Osteoblast (primary cell): ENCODE measurements at regions not wholly inside any gene's neighbourhood (a gene's known extent, or its start where the extent isn't known, plus 50 kb on each side); places are given as distances from the start of the nearest gene placed in this dataset.

ENCODE experiments used
- DNase-seq: peaks from one replicate; pipeline ENCODE4 v3.0.0; 2011; ENCODE audit warnings: low spot score, mixed read lengths; ENCODE audit not compliant: insufficient read length; ENCODE audit errors: missing footprints
- H2AFZ ChIP-seq: 2 replicates; pipeline ENCODE4 v1.6.0; 2011; ENCODE audit warnings: mild to moderate bottlenecking, low read length
- H3K27ac ChIP-seq: 2 replicates; pipeline ENCODE4 v1.5.1; 2011; ENCODE audit warnings: mild to moderate bottlenecking, low read depth, low read length, moderate library complexity
- H3K27me3 ChIP-seq: 2 replicates; pipeline ENCODE4 v1.6.0; 2012; ENCODE audit warnings: mild to moderate bottlenecking, control low read depth, inconsistent platforms, low read length, moderate library complexity; ENCODE audit not compliant: insufficient read depth
- H3K36me3 ChIP-seq: 2 replicates; pipeline ENCODE4 v1.5.1; 2011; ENCODE audit warnings: mild to moderate bottlenecking, low read length, control low read depth, moderate library complexity; ENCODE audit not compliant: insufficient read depth
- H3K4me1 ChIP-seq: 2 replicates; pipeline ENCODE4 v1.5.1; 2011; ENCODE audit warnings: mild to moderate bottlenecking, low read length, control low read depth, moderate library complexity; ENCODE audit not compliant: insufficient read depth
- H3K4me2 ChIP-seq: 2 replicates; pipeline ENCODE4 v1.6.0; 2011; ENCODE audit warnings: mild to moderate bottlenecking, low read length; ENCODE audit not compliant: insufficient read depth
- H3K4me3 ChIP-seq: fragments of 200-600 bp; sonication (generic); 3 replicates; pipeline ENCODE4 v1.5.1; 2012; ENCODE audit warnings: mild to moderate bottlenecking, low read length, inconsistent platforms; ENCODE audit not compliant: insufficient read depth
- H3K79me2 ChIP-seq: 2 replicates; pipeline ENCODE4 v1.6.0; 2012; ENCODE audit warnings: mild to moderate bottlenecking, low read length, control low read depth, inconsistent platforms; ENCODE audit not compliant: insufficient read depth
- H3K9me3 ChIP-seq: 2 replicates; pipeline ENCODE4 v1.5.1; 2011; ENCODE audit warnings: low read depth, low read length, control low read depth
- H4K20me1 ChIP-seq: 2 replicates; pipeline ENCODE4 v1.6.0; 2012; ENCODE audit warnings: mild to moderate bottlenecking, low read length, control low read depth; ENCODE audit not compliant: insufficient read depth
- TF ChIP-seq, protein P1 (sequence below): IDR thresholded peaks from 2 replicates; pipeline ENCODE4 v1.5.1; 2011; ENCODE audit warnings: mild to moderate bottlenecking, low read depth, low read length, moderate library complexity; ENCODE audit errors: extremely low read depth

GRCh38 chr5:4363045-4363444 lies 767.4 kb downstream of the IRX1 start:
- Histone ChIP-seq H3K27me3 (no peaks in the 10 kb centered on the region), H4K20me1 (no peaks in the 10 kb centered on the region), H3K4me3 (no peak overlapping the region), H3K4me2 (no peak overlapping the region), H2AFZ (no peak overlapping the region), H3K36me3 (no peaks in the 10 kb centered on the region), H3K27ac (no peak overlapping the region), H3K9me3 (no peaks in the 10 kb centered on the region), H3K79me2 (no peaks in the 10 kb centered on the region), H3K4me1 (no peaks in the 10 kb centered on the region)
- DNase-seq, result no peak
- TF ChIP-seq, protein P1, sequence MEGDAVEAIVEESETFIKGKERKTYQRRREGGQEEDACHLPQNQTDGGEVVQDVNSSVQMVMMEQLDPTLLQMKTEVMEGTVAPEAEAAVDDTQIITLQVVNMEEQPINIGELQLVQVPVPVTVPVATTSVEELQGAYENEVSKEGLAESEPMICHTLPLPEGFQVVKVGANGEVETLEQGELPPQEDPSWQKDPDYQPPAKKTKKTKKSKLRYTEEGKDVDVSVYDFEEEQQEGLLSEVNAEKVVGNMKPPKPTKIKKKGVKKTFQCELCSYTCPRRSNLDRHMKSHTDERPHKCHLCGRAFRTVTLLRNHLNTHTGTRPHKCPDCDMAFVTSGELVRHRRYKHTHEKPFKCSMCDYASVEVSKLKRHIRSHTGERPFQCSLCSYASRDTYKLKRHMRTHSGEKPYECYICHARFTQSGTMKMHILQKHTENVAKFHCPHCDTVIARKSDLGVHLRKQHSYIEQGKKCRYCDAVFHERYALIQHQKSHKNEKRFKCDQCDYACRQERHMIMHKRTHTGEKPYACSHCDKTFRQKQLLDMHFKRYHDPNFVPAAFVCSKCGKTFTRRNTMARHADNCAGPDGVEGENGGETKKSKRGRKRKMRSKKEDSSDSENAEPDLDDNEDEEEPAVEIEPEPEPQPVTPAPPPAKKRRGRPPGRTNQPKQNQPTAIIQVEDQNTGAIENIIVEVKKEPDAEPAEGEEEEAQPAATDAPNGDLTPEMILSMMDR, result no peak

DNA sequence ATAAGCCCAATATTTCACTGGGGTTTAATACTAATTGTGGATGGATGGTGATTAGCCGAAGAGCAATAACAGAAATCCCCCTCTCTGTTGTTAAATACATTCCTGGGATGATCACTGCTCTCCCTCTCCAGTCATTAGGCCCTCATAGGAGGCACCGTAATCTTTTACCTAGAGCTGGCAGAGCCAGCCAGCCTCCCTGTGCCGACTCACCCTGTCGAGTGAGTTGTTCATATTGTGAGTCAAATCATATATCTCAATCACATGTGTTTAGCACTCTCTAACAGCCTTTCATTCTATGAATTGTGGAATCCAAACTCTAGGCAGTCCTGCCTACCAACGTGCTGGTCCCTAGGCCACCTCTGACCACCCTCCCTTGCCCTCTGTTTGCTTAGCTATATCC lies 771.0 kb downstream of the IRX1 start:
- Histone ChIP-seq H3K27ac (no peak overlapping the region), H3K4me2 (no peak overlapping the region), H3K4me3 (no peak overlapping the region), H3K4me1 (no peaks in the 10 kb centered on the region), H2AFZ (no peak overlapping the region), H3K27me3 (no peaks in the 10 kb centered on the region), H4K20me1 (no peaks in the 10 kb centered on the region), H3K79me2 (no peaks in the 10 kb centered on the region), H3K9me3 (peaks cover 3% of the 10 kb centered on the region), H3K36me3 (no peaks in the 10 kb centered on the region)
- TF ChIP-seq, protein P1, result no peak
- DNase-seq, result no peak

DNA sequence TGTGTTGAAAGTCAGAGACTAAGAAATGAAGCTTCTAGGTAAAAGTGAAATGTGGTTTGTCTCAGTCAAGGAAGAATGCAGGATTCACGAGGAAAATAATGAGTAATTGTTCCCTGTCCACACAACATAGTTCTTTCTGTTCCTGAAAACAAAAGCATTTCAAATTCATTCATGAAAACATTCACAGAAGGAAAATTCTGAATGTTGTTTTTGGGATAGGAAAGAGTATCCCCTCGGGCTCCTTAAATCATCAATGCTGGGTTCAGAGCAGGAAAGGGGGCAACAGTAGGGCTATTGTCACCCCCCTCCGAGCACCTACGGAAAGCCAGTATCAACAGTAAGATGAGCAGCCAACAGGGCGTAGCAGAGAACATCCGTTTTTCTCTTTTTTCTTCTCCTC lies 769.9 kb upstream of the ADAMTS16 start:
- H3K4me3 ChIP-seq, result no peak overlapping the region
- peaks cover 3% of the 10 kb centered on the region for H3K9me3 ChIP-seq
- no peak for DNase-seq
- TF ChIP-seq, protein P1, result no peak
- no peaks in the 10 kb centered on the region for H3K79me2 ChIP-seq
- H2AFZ ChIP-seq, result no peak overlapping the region
- no peaks in the 10 kb centered on the region for H3K36me3 ChIP-seq
- H3K27ac ChIP-seq, result no peak overlapping the region
- H4K20me1 ChIP-seq, result no peaks in the 10 kb centered on the region
- H3K4me1 ChIP-seq, result no peaks in the 10 kb centered on the region
- H3K27me3 ChIP-seq, result no peaks in the 10 kb centered on the region
- H3K4me2 ChIP-seq, result no peak overlapping the region

DNA sequence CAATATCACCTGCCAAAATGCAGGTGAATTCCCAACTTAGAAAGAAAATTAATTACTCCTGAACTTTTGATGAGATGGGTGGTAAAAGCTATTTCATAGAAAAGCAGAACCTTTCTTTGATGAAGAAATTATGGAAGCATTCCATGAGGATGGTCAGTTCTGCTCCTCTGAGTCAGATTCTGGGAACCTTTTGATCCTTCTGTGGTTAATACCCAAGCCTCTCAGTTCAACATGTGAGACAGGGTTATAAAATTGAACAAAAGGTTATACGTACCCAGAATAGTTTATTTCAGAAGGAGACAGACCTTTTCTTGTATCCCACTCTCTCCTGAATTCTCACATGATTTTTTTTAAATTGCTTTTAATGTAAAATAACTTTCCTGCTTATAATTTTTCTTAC lies 767.6 kb upstream of the ADAMTS16 start:
- no peaks in the 10 kb centered on the region for H3K27me3 ChIP-seq
- H3K36me3 ChIP-seq, result no peaks in the 10 kb centered on the region
- no peak for DNase-seq
- H3K4me2 ChIP-seq, result no peak overlapping the region
- H3K9me3 ChIP-seq, result peaks cover 5% of the 10 kb centered on the region
- no peak overlapping the region for H2AFZ ChIP-seq
- no peak overlapping the region for H3K4me3 ChIP-seq
- H3K4me1 ChIP-seq, result no peaks in the 10 kb centered on the region
- H4K20me1 ChIP-seq, result no peaks in the 10 kb centered on the region
- no peaks in the 10 kb centered on the region for H3K79me2 ChIP-seq
- TF ChIP-seq, protein P1, result no peak
- no peak overlapping the region for H3K27ac ChIP-seq
